ENCODE measurements at regions not wholly inside any gene's neighbourhood (a gene's known extent, or its start where the extent isn't known, plus 50 kb on each side); places are given as distances from the start of the nearest gene placed in this dataset.

GRCh38 chr12:46699986-46700385 is 125.8 kb downstream of the SLC38A4 start:
- TF ChIP-seq CTCF (IDR thresholded peaks at IDR 0.05) = no peak
- no peak for TF ChIP-seq EP300 (IDR thresholded peaks at IDR 0.05)
- TF ChIP-seq POLR2A (IDR thresholded peaks at IDR 0.05) = no peak

Data from upper lobe of left lung (tissue), 4 donors.